HG02981 (cell line): ENCODE measurements at regions not wholly inside any gene's neighbourhood (a gene's known extent, or its start where the extent isn't known, plus 50 kb on each side); places are given as distances from the start of the nearest gene placed in this dataset.
"Not testable (repeated sequence)": the region's sequence is repeated elsewhere in the genome, so short reads cannot be mapped to it uniquely, and the experiment has no call there.

Experiments
- ATAC-seq: cut with Tn5 transposase; IDR thresholded peaks from one replicate; pipeline ENCODE4 v1.9.1; 2021; ENCODE audit warnings: mild to moderate bottlenecking, moderate library complexity; ENCODE audit not compliant: unreplicated experiment

GRCh38 chr10:80938903-80939302, 401.2 kb downstream of the SH2D4B start:
- ATAC-seq: no peak

GRCh38 chr10:80945264-80945880, 407.7 kb downstream of the SH2D4B start:
- ATAC-seq: peak; percentile 78

GRCh38 chr10:80946073-80946472, 408.4 kb downstream of the SH2D4B start:
- no peak for ATAC-seq

- no peak for ATAC-seq
These were observed 409.4 kb downstream of the SH2D4B start for GRCh38 chr10:80946957-80947726.

GRCh38 chr10:80949785-80950184, 412.1 kb downstream of the SH2D4B start:
- ATAC-seq: no peak

GRCh38 chr10:80952436-80952835, 414.7 kb downstream of the SH2D4B start:
- no peak for ATAC-seq

GRCh38 chr10:80957161-80957560, 419.5 kb downstream of the SH2D4B start:
- no peak for ATAC-seq

- no peak for ATAC-seq
These were observed 426.5 kb downstream of the SH2D4B start for GRCh38 chr10:80964179-80964578.

- ATAC-seq: peak; percentile 73
These were observed 427.4 kb downstream of the SH2D4B start for GRCh38 chr10:80964955-80965614.

GRCh38 chr10:80966326-80966986, 428.8 kb downstream of the SH2D4B start:
- ATAC-seq: peak; percentile 34

GRCh38 chr10:80967357-80967756, 429.7 kb downstream of the SH2D4B start:
- ATAC-seq: not testable (repeated sequence)

GRCh38 chr10:80968903-80969302, 431.2 kb downstream of the SH2D4B start:
- no peak for ATAC-seq

GRCh38 chr10:80971461-80971860, 433.8 kb downstream of the SH2D4B start:
- ATAC-seq: no peak

- ATAC-seq: no peak
These were observed 439.0 kb downstream of the SH2D4B start for GRCh38 chr10:80976658-80977057.

- ATAC-seq: no peak
These were observed 447.4 kb downstream of the SH2D4B start for GRCh38 chr10:80985102-80985501.

- ATAC-seq: no peak
These were observed 448.9 kb downstream of the SH2D4B start for GRCh38 chr10:80986596-80986995.

GRCh38 chr10:80988755-80989154, 451.1 kb downstream of the SH2D4B start:
- ATAC-seq: peak; percentile 63

- ATAC-seq: no peak
These were observed 459.0 kb downstream of the SH2D4B start for GRCh38 chr10:80996615-80997193.

GRCh38 chr10:81000781-81001180, 463.1 kb downstream of the SH2D4B start:
- ATAC-seq: no peak

GRCh38 chr10:81002382-81002781, 464.7 kb downstream of the SH2D4B start:
- no peak for ATAC-seq

- ATAC-seq: no peak
These were observed 470.2 kb downstream of the SH2D4B start for GRCh38 chr10:81007872-81008271.
